Vagina (tissue), 2 donors: ENCODE measurements at regions not wholly inside any gene's neighbourhood (a gene's known extent, or its start where the extent isn't known, plus 50 kb on each side); places are given as distances from the start of the nearest gene placed in this dataset.

Source experiments
- DNase-seq, 2 donors: peaks; one replicate each; pipeline ENCODE4 v3.0.0-alpha.2; 2017; ENCODE audit errors: extremely low spot score in 2 of 2
- H3K27ac ChIP-seq: fragments of 200-600 bp; sonication (generic); one replicate; pipeline ENCODE4 v1.5.1; 2019
- H3K27me3 ChIP-seq: fragments of 200-600 bp; sonication (generic); one replicate; pipeline ENCODE4 v1.5.1; 2019
- H3K36me3 ChIP-seq, 2 donors: fragments of 200-600 bp; sonication (generic); one replicate each; pipeline ENCODE4 v1.5.1; 2017 to 2019
- H3K4me1 ChIP-seq: fragments of 200-600 bp; sonication (generic); one replicate; pipeline ENCODE4 v1.5.1; 2019
- H3K4me3 ChIP-seq, 2 donors: fragments of 200-600 bp; sonication (generic); 1 replicate in 1 of 2; 2 replicates in 1 of 2; pipeline ENCODE4 v1.5.1; 2016 to 2019
- H3K9me3 ChIP-seq: fragments of 200-600 bp; sonication (generic); one replicate; pipeline ENCODE4 v1.5.1; 2019
- POLR2A ChIP-seq, 2 donors: fragments of 450-650 bp; IDR thresholded peaks; one replicate each; pipeline ENCODE4 v1.6.1; 2017; ENCODE audit warnings: antibody characterized with exemption in 2 of 2, mild to moderate bottlenecking in 2 of 2, moderate library complexity in 2 of 2
- POLR2AphosphoS5 ChIP-seq, 2 donors: sonication (generic); formaldehyde crosslinking; IDR thresholded peaks; one replicate each; pipeline ENCODE4 v1.9.0; 2017; ENCODE audit warnings: antibody characterized with exemption in 2 of 2, mild to moderate bottlenecking in 2 of 2, low read depth in 1 of 2; ENCODE audit not compliant: insufficient read depth in 1 of 2
- intact Hi-C: fragments of 100-400 bp; cut with DNase I; formaldehyde crosslinking; loops from one replicate; pipeline ENCODE4 v1.15.1; 2023
- TF ChIP-seq, protein P1 (sequence below), 3 experiments: fragments of 450-650 bp in 2 of 3; fragments of 200-600 bp in 1 of 3; sonication (generic) in 1 of 3; IDR thresholded peaks; one replicate each; pipeline ENCODE4 v1.5.1; 2017 to 2019; ENCODE audit warnings: antibody characterized with exemption in 3 of 3, mild to moderate bottlenecking in 2 of 3, moderate library complexity in 2 of 3

DNA sequence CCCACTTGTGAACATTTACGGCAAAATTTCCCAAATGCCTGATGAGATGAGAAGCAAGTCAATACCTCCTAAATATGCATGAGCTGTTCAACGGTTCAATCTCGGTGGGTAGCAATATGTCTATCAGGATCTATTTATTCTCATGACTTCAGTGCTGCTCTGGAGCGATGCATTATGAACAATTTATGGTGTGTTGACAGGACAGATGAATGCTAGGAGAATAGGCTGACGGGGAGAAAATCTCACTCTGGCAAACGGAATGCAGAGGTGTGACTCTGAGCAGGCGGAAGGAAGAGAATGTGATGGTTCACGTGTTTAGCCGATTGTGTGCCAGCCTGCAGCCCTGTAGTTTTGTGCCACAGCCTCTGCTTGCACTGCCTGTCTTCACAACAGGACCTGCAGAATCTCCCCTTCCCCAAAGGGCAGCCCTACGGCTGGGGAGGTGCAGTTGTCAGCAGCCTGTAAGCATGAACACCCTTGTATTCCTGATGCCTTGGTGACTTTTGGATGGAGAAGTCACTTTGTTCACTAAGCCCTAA is 345.2 kb downstream of the PHKB start:
- no peak overlapping the region for H3K27ac ChIP-seq
- DNase-seq, result no peak
- TF ChIP-seq, protein P1, sequence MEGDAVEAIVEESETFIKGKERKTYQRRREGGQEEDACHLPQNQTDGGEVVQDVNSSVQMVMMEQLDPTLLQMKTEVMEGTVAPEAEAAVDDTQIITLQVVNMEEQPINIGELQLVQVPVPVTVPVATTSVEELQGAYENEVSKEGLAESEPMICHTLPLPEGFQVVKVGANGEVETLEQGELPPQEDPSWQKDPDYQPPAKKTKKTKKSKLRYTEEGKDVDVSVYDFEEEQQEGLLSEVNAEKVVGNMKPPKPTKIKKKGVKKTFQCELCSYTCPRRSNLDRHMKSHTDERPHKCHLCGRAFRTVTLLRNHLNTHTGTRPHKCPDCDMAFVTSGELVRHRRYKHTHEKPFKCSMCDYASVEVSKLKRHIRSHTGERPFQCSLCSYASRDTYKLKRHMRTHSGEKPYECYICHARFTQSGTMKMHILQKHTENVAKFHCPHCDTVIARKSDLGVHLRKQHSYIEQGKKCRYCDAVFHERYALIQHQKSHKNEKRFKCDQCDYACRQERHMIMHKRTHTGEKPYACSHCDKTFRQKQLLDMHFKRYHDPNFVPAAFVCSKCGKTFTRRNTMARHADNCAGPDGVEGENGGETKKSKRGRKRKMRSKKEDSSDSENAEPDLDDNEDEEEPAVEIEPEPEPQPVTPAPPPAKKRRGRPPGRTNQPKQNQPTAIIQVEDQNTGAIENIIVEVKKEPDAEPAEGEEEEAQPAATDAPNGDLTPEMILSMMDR (IDR thresholded peaks at IDR 0.05), result no peak
- TF ChIP-seq POLR2AphosphoS5 (IDR thresholded peaks at IDR 0.05; ENCODE audit: insufficient read depth in 1 of 2, low read depth in 1 of 2) (no peak), POLR2A (IDR thresholded peaks at IDR 0.05) (no peak)
- no peaks in the 10 kb centered on the region for H3K4me1 ChIP-seq
- H3K4me3 ChIP-seq, result no peak overlapping the region
- intact Hi-C loops, result no loop called here
- H3K36me3 ChIP-seq, result no peaks in the 10 kb centered on the region
- H3K27me3 ChIP-seq, result no peaks in the 10 kb centered on the region
- H3K9me3 ChIP-seq, result no peaks in the 10 kb centered on the region

DNA sequence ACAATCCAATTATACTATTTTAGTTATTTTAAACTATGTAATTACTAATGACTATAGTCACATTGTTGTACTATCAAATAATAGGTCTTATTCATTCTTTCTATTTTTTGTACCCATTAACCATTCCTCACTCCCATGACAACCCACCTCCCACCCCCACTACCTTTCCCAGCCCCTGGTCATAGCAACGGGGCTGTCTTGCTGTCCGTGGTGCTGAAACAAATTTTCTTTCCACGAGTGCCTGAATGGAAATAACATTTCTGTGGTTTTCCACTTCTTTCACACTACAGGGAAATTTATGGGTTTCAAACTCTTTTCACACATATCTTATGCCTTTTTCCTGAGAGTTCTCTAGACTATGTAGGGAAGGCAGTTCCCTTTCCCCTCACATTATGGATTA is 326.6 kb downstream of the PHKB start:
- DNase-seq, result no peak
- intact Hi-C loops, result no loop called here
- no peaks in the 10 kb centered on the region for H3K27me3 ChIP-seq
- H3K4me1 ChIP-seq, result no peaks in the 10 kb centered on the region
- H3K4me3 ChIP-seq, result no peak overlapping the region
- TF ChIP-seq, protein P1 (IDR thresholded peaks at IDR 0.05), result no peak
- no peak for TF ChIP-seq POLR2A (IDR thresholded peaks at IDR 0.05)
- no peak for TF ChIP-seq POLR2AphosphoS5 (IDR thresholded peaks at IDR 0.05; ENCODE audit: insufficient read depth in 1 of 2, low read depth in 1 of 2)
- peaks cover 8% of the 10 kb centered on the region for H3K9me3 ChIP-seq
- no peaks in the 10 kb centered on the region for H3K36me3 ChIP-seq
- no peak overlapping the region for H3K27ac ChIP-seq

DNA sequence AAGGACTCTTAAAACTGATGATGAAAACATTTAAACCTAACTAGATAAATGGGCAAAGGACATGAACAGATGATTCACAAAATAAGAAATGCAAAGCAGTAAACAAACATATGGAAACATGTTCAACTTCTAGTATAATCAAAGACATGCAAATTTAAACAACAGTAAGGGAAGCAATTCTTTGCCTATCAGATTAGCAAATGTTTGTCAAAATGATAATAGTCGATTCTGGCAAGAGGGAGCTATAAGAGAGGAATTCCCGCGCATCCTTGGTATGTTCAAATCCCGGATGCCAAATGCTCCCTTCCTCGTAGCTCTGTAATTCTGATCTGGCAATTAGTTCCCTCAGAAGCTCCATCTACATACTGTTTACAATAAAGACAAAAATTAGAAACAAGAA is 320.5 kb downstream of the PHKB start:
- no peak for TF ChIP-seq POLR2A (IDR thresholded peaks at IDR 0.05)
- TF ChIP-seq POLR2AphosphoS5 (IDR thresholded peaks at IDR 0.05; ENCODE audit: insufficient read depth in 1 of 2, low read depth in 1 of 2), result no peak
- TF ChIP-seq, protein P1 (IDR thresholded peaks at IDR 0.05), result no peak
- intact Hi-C loops, result no loop called here

DNA sequence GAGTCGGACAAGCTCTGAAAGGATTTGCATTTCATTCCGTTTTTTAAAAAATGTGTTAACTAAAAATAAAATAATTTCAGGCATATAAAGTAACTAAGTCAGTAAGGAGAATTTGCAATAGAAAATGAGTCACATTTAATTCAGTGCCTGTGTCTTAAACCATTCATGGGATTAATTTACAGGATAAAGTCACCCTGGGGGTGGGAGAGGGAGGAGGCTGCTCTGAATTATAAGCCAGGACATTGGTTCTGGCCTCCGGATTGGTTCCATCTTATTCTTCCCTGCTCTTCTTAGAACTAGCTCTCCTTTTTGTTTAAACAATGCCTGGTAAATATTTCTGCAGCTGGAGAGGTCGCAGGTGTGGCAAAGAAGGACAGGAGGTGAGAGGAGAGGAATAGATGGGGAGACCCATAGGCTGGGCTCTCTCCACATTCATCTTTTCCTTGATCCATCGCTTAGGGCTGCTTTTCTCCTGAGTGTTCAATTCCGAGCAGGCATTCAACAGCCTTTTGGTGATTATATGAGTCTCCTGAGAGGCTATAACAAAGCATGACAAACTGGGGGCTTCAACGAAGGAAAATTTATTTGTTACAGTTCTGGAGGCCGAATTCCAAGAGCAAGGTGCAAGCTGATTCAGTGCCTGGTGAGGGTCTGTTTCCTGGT is 319.2 kb downstream of the PHKB start:
- Histone ChIP-seq H3K9me3 (no peaks in the 10 kb centered on the region), H3K36me3 (no peaks in the 10 kb centered on the region), H3K4me3 (peak overlapping the region in 1 of 2 donors; percentile 23), H3K4me1 (peaks cover 11% of the 10 kb centered on the region), H3K27ac (no peak overlapping the region), H3K27me3 (no peaks in the 10 kb centered on the region)
- no peak for TF ChIP-seq POLR2AphosphoS5 (IDR thresholded peaks at IDR 0.05; ENCODE audit: insufficient read depth in 1 of 2, low read depth in 1 of 2)
- TF ChIP-seq, protein P1 (IDR thresholded peaks at IDR 0.05), result no peak
- TF ChIP-seq POLR2A (IDR thresholded peaks at IDR 0.05), result no peak
- intact Hi-C loops, result no loop called here
- no peak for DNase-seq

More for the DNA sequence above, 320.5 kb downstream of the PHKB start:
- no peaks in the 10 kb centered on the region for H3K9me3 ChIP-seq
- no peaks in the 10 kb centered on the region for H3K27me3 ChIP-seq
- no peaks in the 10 kb centered on the region for H3K36me3 ChIP-seq
- no peak overlapping the region for H3K27ac ChIP-seq
- peaks cover 11% of the 10 kb centered on the region for H3K4me1 ChIP-seq
- no peak for DNase-seq
- H3K4me3 ChIP-seq, result no peak overlapping the region
